RWPE2 (cell line): ENCODE measurements at regions not wholly inside any gene's neighbourhood (a gene's known extent, or its start where the extent isn't known, plus 50 kb on each side); places are given as distances from the start of the nearest gene placed in this dataset.

Experiments used
- ATAC-seq: fragments of 200-7000 bp; cut with Tn5 transposase; 3 replicates; pipeline ENCODE4 v1.9.1; 2021; ENCODE audit warnings: low read depth
- DNase-seq: peaks from one replicate; pipeline ENCODE4 v3.0.0-alpha.2; 2020; ENCODE audit warnings: low spot score
- H3K27ac ChIP-seq: fragments of 450-650 bp; 2 replicates; pipeline ENCODE4 v1.5.1; 2017; ENCODE audit warnings: mild to moderate bottlenecking; ENCODE audit not compliant: poor library complexity, severe bottlenecking
- H3K27me3 ChIP-seq: fragments of 250-450 bp; sonication (Bioruptor Pico); 2 replicates; pipeline ENCODE4 v1.5.1; 2021; ENCODE audit warnings: mild to moderate bottlenecking, moderate library complexity; ENCODE audit not compliant: insufficient read depth, poor library complexity, severe bottlenecking
- H3K36me3 ChIP-seq: fragments of 250-450 bp; sonication (Bioruptor Pico); 2 replicates; pipeline ENCODE4 v1.5.1; 2020; ENCODE audit warnings: low read depth, mild to moderate bottlenecking, moderate library complexity
- H3K4me1 ChIP-seq: fragments of 250-450 bp; sonication (Bioruptor Pico); 2 replicates; pipeline ENCODE4 v1.5.1; 2021; ENCODE audit warnings: mild to moderate bottlenecking, moderate library complexity; ENCODE audit not compliant: insufficient read depth, poor library complexity, severe bottlenecking
- H3K4me3 ChIP-seq: fragments of 250-450 bp; sonication (Bioruptor Pico); 2 replicates; pipeline ENCODE4 v1.5.1; 2021; ENCODE audit warnings: mild to moderate bottlenecking, moderate library complexity; ENCODE audit not compliant: severe bottlenecking
- H3K9me3 ChIP-seq: fragments of 250-450 bp; sonication (Bioruptor Pico); 2 replicates; pipeline ENCODE4 v1.5.1; 2021; ENCODE audit warnings: mild to moderate bottlenecking, moderate library complexity; ENCODE audit not compliant: severe bottlenecking
- TF ChIP-seq, protein P1 (sequence below): fragments of 450-650 bp; IDR thresholded peaks from one replicate; pipeline ENCODE4 v1.5.1; 2017; ENCODE audit warnings: mild to moderate bottlenecking, moderate library complexity; ENCODE audit not compliant: poor library complexity, severe bottlenecking

DNA sequence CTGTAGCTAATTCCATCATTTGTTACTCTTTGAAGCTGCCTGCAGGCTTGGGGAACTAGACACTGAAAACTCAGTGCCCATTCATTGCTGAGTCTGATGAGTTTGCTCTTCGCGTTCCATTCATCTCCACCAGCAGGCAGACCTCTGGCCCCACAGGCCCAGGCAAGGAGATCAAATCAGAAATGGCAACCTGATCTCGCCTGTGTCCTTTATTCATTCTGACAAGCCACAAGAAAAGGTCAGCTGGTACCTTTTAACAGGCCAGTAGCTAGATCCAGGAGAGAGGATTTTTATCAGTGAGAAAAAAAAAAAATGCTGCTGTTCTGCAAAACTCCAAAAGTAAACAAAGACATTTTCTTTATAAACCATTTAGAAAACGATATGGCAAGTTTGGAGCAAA lies 742.5 kb downstream of the ETS1 start:
- Histone ChIP-seq H3K27me3 (no peaks in the 10 kb centered on the region), H3K36me3 (no peaks in the 10 kb centered on the region), H3K4me1 (no peaks in the 10 kb centered on the region), H3K27ac (no peak overlapping the region), H3K9me3 (no peaks in the 10 kb centered on the region), H3K4me3 (no peak overlapping the region)
- TF ChIP-seq, protein P1, sequence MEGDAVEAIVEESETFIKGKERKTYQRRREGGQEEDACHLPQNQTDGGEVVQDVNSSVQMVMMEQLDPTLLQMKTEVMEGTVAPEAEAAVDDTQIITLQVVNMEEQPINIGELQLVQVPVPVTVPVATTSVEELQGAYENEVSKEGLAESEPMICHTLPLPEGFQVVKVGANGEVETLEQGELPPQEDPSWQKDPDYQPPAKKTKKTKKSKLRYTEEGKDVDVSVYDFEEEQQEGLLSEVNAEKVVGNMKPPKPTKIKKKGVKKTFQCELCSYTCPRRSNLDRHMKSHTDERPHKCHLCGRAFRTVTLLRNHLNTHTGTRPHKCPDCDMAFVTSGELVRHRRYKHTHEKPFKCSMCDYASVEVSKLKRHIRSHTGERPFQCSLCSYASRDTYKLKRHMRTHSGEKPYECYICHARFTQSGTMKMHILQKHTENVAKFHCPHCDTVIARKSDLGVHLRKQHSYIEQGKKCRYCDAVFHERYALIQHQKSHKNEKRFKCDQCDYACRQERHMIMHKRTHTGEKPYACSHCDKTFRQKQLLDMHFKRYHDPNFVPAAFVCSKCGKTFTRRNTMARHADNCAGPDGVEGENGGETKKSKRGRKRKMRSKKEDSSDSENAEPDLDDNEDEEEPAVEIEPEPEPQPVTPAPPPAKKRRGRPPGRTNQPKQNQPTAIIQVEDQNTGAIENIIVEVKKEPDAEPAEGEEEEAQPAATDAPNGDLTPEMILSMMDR = no peak
- DNase-seq (no peak), ATAC-seq (no peak)

DNA sequence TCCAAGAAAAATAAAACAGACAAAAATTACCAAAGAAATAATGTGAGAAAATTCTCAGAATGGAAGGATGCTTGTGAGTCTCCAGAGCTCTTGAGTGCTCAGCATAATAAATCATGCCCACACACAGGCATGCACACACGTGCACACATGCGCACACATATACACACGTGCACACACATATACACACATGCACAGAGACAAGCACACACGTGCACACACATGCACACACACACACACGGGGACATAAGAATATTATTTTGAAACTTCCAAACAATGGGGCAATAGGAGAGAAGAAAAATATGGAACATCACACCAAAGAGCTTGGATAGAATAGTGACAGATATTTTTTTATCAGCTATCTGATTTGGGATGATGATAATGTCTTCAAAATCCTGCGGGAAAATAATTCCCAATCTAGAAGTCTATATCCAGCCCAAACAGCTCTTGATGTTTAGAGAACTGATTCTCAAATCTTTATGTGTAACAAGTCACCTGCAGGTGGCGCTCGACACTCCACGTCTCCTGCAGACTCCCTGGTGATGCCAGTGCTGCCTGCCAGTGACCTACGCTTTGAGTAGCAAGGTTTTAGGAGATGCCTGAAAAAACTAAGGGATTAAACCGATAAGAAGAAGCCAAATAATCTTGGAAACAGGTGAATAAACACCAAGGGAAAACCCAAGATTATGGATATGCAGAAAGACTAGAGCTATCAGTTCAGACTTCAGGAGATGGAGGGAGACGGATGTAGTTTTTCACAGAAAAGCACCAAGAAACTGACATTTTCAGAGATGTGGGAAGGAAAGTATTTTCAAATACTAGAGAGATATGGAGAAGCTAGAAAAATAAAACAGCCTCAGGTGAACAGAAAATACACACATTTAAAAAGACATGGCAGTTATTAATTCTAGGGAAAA lies 743.6 kb downstream of the ETS1 start:
- peak; percentile 67 for ATAC-seq
- Histone ChIP-seq H3K4me3 (no peak overlapping the region), H3K27me3 (no peaks in the 10 kb centered on the region), H3K36me3 (no peaks in the 10 kb centered on the region), H3K27ac (no peak overlapping the region), H3K9me3 (no peaks in the 10 kb centered on the region), H3K4me1 (no peaks in the 10 kb centered on the region)
- peak; percentile 78 for DNase-seq
- TF ChIP-seq, protein P1 = peak; percentile 89

DNA sequence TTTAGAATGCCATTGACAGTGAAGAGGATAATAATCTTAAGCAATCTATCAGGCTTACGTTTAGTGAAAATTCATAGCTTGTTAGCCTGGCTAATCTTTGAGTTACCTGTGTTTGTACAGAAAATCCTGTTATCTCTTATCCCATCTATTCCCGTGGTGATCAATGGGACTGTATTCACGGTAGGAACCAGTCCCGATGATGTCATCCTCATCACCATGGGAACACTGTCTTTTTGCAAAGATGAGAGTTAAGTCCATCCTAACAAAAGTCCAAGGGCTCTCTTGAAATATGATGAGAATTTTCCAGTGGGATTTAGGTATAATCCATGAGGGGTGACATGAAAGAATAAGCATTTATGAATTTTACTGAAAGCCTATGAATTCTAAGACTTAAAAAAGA lies 762.2 kb downstream of the ETS1 start:
- Histone ChIP-seq H3K9me3 (no peaks in the 10 kb centered on the region), H3K27me3 (no peaks in the 10 kb centered on the region), H3K36me3 (no peaks in the 10 kb centered on the region), H3K4me3 (no peak overlapping the region), H3K4me1 (no peaks in the 10 kb centered on the region), H3K27ac (no peak overlapping the region)
- DNase-seq (no peak), ATAC-seq (no peak)
- TF ChIP-seq, protein P1 = no peak

DNA sequence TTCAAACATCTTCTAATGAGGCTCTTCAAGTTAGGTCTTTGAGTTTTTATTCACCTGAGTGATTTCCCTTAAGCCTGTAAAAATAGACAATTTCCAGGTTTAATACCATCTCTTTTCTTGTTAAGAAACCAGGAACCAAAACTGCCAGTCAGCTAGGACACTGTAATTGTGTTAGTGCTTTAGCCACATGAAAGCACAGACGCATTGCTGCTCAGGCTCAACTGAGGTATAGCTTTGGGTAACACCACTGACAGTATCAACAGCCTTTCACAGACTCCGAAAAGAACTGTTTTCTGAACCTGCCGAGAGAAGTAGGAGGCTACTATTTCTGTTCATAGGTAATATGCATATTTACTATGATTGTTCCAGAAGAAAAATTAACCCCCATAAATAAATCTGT lies 768.7 kb downstream of the ETS1 start:
- no peak overlapping the region for H3K27ac ChIP-seq

DNA sequence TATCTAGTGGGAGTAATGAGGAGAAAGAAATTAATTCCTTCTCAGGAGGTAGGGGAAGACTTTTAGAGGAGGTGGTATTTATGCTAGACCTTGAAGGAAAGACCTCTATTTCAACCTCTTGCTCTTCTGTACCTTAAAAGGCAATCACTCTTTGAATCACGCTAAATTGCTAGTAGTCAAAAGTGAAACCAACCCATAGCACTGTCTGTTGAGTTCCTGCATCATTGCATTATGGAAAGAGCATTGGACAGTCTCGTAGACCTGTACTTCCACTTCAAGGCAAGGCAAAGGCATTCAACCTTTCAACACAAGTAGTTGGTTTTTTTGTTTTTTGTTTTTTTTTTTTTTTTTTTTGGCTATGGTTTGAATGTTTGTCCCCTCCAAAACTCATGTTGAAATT lies 770.4 kb downstream of the ETS1 start:
- H3K36me3 ChIP-seq = no peaks in the 10 kb centered on the region
- no peaks in the 10 kb centered on the region for H3K4me1 ChIP-seq
- no peaks in the 10 kb centered on the region for H3K9me3 ChIP-seq
- H3K27ac ChIP-seq = no peak overlapping the region
- H3K27me3 ChIP-seq = no peaks in the 10 kb centered on the region
- DNase-seq (no peak), ATAC-seq (no peak)
- no peak overlapping the region for H3K4me3 ChIP-seq
- TF ChIP-seq, protein P1 = no peak

More for the DNA sequence above, 768.7 kb downstream of the ETS1 start:
- Histone ChIP-seq H3K9me3 (no peaks in the 10 kb centered on the region), H3K4me1 (no peaks in the 10 kb centered on the region), H3K4me3 (no peak overlapping the region), H3K27me3 (no peaks in the 10 kb centered on the region), H3K36me3 (no peaks in the 10 kb centered on the region)
- TF ChIP-seq, protein P1 = no peak
- DNase-seq (no peak), ATAC-seq (no peak)
